Astrocyte of the cerebellum (primary cell): ENCODE measurements at regions not wholly inside any gene's neighbourhood (a gene's known extent, or its start where the extent isn't known, plus 50 kb on each side); places are given as distances from the start of the nearest gene placed in this dataset.
A peak's percentile ranks its signal among the peaks of the same experiment; 100 is the strongest.

ENCODE experiments used
- DNase-seq: peaks from one replicate; pipeline ENCODE4 v3.0.0-alpha.2; 2011; ENCODE audit warnings: low read depth
- H3K4me3 ChIP-seq: 2 replicates; pipeline ENCODE4 v1.5.1; 2011; ENCODE audit warnings: mild to moderate bottlenecking, low read depth, low read length, moderate library complexity
- CTCF ChIP-seq: IDR thresholded peaks from 2 replicates; pipeline ENCODE4 v1.5.1; 2012; ENCODE audit warnings: low read length, low read depth, moderate library complexity, mild to moderate bottlenecking; ENCODE audit errors: missing control alignments
- in situ Hi-C: cut with HindIII; loops from 2 replicates; pipeline ENCODE4 v1.10.0; 2017; ENCODE audit warnings: low sequenced_read_pairs

GRCh38 chr6:160917572-160917971 lies 74.0 kb upstream of the MAP3K4 start:
- no peak overlapping the region for H3K4me3 ChIP-seq
- no peak for DNase-seq
- TF ChIP-seq CTCF = no peak
- in situ Hi-C loops = no loop called here

GRCh38 chr6:160919723-160920440 lies 71.7 kb upstream of the MAP3K4 start:
- TF ChIP-seq CTCF = no peak
- DNase-seq = peak; percentile 76
- in situ Hi-C loops = no loop called here

GRCh38 chr6:160921095-160921494 lies 70.5 kb upstream of the MAP3K4 start:
- no peak overlapping the region for H3K4me3 ChIP-seq
- no peak for TF ChIP-seq CTCF
- in situ Hi-C loops = no loop called here
- DNase-seq = no peak

More at GRCh38 chr6:160919723-160920440, 71.7 kb upstream of the MAP3K4 start:
- H3K4me3 ChIP-seq = no peak overlapping the region

GRCh38 chr6:160926281-160927276 lies 65.0 kb upstream of the MAP3K4 start:
- H3K4me3 ChIP-seq = no peak overlapping the region
- no peak for DNase-seq
- in situ Hi-C loops = no loop called here
- no peak for TF ChIP-seq CTCF

- TF ChIP-seq CTCF = no peak
- in situ Hi-C loops = no loop called here
- no peak for DNase-seq
- H3K4me3 ChIP-seq = no peak overlapping the region
Measured at GRCh38 chr6:160927416-160927815, 64.2 kb upstream of the MAP3K4 start.

GRCh38 chr6:160929361-160929760 lies 62.2 kb upstream of the MAP3K4 start:
- DNase-seq = no peak
- H3K4me3 ChIP-seq = no peak overlapping the region
- in situ Hi-C loops = no loop called here
- TF ChIP-seq CTCF = no peak
